ENCODE measurements at regions not wholly inside any gene's neighbourhood (a gene's known extent, or its start where the extent isn't known, plus 50 kb on each side); places are given as distances from the start of the nearest gene placed in this dataset.

GRCh38 chr16:86424985-86425384 lies 85.3 kb upstream of the FOXF1 start:
- dilution Hi-C loops (cut with MboI; ENCODE audit: extremely low pct_ligation_motif_present, low sequenced_read_pairs): no loop called here
- Histone ChIP-seq H3K27me3 (ENCODE audit: control insufficient read depth, extremely low read depth, insufficient read depth, low read length) (no peaks in the 10 kb centered on the region), H3K36me3 (ENCODE audit: control insufficient read depth in 2 of 2, extremely low read depth in 1 of 2, insufficient read depth in 2 of 2, low read length in 2 of 2) (no peaks in the 10 kb centered on the region), H3K27ac (ENCODE audit: control insufficient read depth, insufficient read depth, low read length) (no peak overlapping the region), H3K4me2 (ENCODE audit: control insufficient read depth, extremely low read depth, insufficient read depth, low read depth, low read length) (no peak overlapping the region), H3K4me3 (ENCODE audit: control insufficient read depth in 2 of 3, extremely low read depth in 1 of 3, insufficient read depth in 2 of 3, low read depth in 1 of 3, low read length in 3 of 3) (no peak overlapping the region), H3K9ac (ENCODE audit: control insufficient read depth, extremely low read depth, insufficient read depth, low read length) (no peak overlapping the region), H3K4me1 (ENCODE audit: control insufficient read depth, extremely low read depth, insufficient read depth, low read length) (no peaks in the 10 kb centered on the region), H3K9me1 (ENCODE audit: control insufficient read depth, extremely low read depth, insufficient read depth, low read length) (no peaks in the 10 kb centered on the region), H3K79me2 (ENCODE audit: control insufficient read depth, insufficient read depth, low read length) (no peaks in the 10 kb centered on the region), H2AFZ (ENCODE audit: control insufficient read depth, low read length) (no peak overlapping the region), H4K20me1 (ENCODE audit: control insufficient read depth, extremely low read depth, insufficient read depth, low read length) (no peaks in the 10 kb centered on the region), H3K9me3 (ENCODE audit: control insufficient read depth, low read depth, low read length) (no peaks in the 10 kb centered on the region)
- DNase-seq (ENCODE audit: low read depth, low spot score) (no peak), FAIRE-seq (no peak)
- no peak for TF ChIP-seq CTCF (optimal IDR thresholded peaks at IDR 0.05 in 1 of 3, IDR thresholded peaks at IDR 0.05 in 1 of 3, conservative IDR thresholded peaks at IDR 0.05 in 1 of 3; ENCODE audit: extremely low read depth in 1 of 3, insufficient read depth in 2 of 3, low read length in 3 of 3)
- no peak for TF ChIP-seq EZH2 (IDR thresholded peaks at IDR 0.05; ENCODE audit: low read length)

GRCh38 chr16:86426063-86426642 lies 84.2 kb upstream of the FOXF1 start:
- Histone ChIP-seq H3K4me2 (ENCODE audit: control insufficient read depth, extremely low read depth, insufficient read depth, low read depth, low read length) (no peak overlapping the region), H3K79me2 (ENCODE audit: control insufficient read depth, insufficient read depth, low read length) (no peaks in the 10 kb centered on the region), H3K4me3 (ENCODE audit: control insufficient read depth in 2 of 3, extremely low read depth in 1 of 3, insufficient read depth in 2 of 3, low read depth in 1 of 3, low read length in 3 of 3) (no peak overlapping the region), H3K9ac (ENCODE audit: control insufficient read depth, extremely low read depth, insufficient read depth, low read length) (no peak overlapping the region), H3K36me3 (ENCODE audit: control insufficient read depth in 2 of 2, extremely low read depth in 1 of 2, insufficient read depth in 2 of 2, low read length in 2 of 2) (no peaks in the 10 kb centered on the region), H3K9me1 (ENCODE audit: control insufficient read depth, extremely low read depth, insufficient read depth, low read length) (no peaks in the 10 kb centered on the region), H2AFZ (ENCODE audit: control insufficient read depth, low read length) (no peak overlapping the region), H3K27me3 (ENCODE audit: control insufficient read depth, extremely low read depth, insufficient read depth, low read length) (no peaks in the 10 kb centered on the region), H3K27ac (ENCODE audit: control insufficient read depth, insufficient read depth, low read length) (no peak overlapping the region), H4K20me1 (ENCODE audit: control insufficient read depth, extremely low read depth, insufficient read depth, low read length) (no peaks in the 10 kb centered on the region), H3K9me3 (ENCODE audit: control insufficient read depth, low read depth, low read length) (no peaks in the 10 kb centered on the region), H3K4me1 (ENCODE audit: control insufficient read depth, extremely low read depth, insufficient read depth, low read length) (no peaks in the 10 kb centered on the region)
- DNase-seq (ENCODE audit: low read depth, low spot score): no peak
- FAIRE-seq: no peak
- dilution Hi-C loops (cut with MboI; ENCODE audit: extremely low pct_ligation_motif_present, low sequenced_read_pairs): no loop called here
- TF ChIP-seq EZH2 (IDR thresholded peaks at IDR 0.05; ENCODE audit: low read length) (no peak), CTCF (optimal IDR thresholded peaks at IDR 0.05 in 1 of 3, IDR thresholded peaks at IDR 0.05 in 1 of 3, conservative IDR thresholded peaks at IDR 0.05 in 1 of 3; ENCODE audit: extremely low read depth in 1 of 3, insufficient read depth in 2 of 3, low read length in 3 of 3) (no peak)

Data from keratinocyte (primary cell).